ENCODE measurements at regions not wholly inside any gene's neighbourhood (a gene's known extent, or its start where the extent isn't known, plus 50 kb on each side); places are given as distances from the start of the nearest gene placed in this dataset.

- TF ChIP-seq CTCF (conservative IDR thresholded peaks at IDR 0.05; ENCODE audit: low read depth, low read length) (no peak), EZH2 (IDR thresholded peaks at IDR 0.05; ENCODE audit: low read length, unreplicated experiment) (no peak), EZH2phosphoT487 (IDR thresholded peaks at IDR 0.05; ENCODE audit: borderline replicate concordance, low read length) (no peak)
Observed at GRCh38 chr21:26273686-26274313, 103.2 kb upstream of the APP start.
